Peyer's patch (tissue), 4 donors: ENCODE measurements at regions not wholly inside any gene's neighbourhood (a gene's known extent, or its start where the extent isn't known, plus 50 kb on each side); places are given as distances from the start of the nearest gene placed in this dataset.

Source experiments
- POLR2A ChIP-seq, 2 donors: fragments of 450-650 bp; IDR thresholded peaks; one replicate each; pipeline ENCODE4 v1.5.1; 2017; ENCODE audit warnings: antibody characterized with exemption in 2 of 2, mild to moderate bottlenecking in 2 of 2, moderate library complexity in 2 of 2
- TF ChIP-seq, protein P1 (sequence below), 6 experiments: fragments of 450-650 bp in 4 of 6; fragments of 200-600 bp in 2 of 6; sonication (generic) in 1 of 6; IDR thresholded peaks; one replicate each; pipeline ENCODE4 v1.5.1; 2017 to 2019; ENCODE audit warnings: antibody characterized with exemption in 6 of 6, mild to moderate bottlenecking in 3 of 6, moderate library complexity in 1 of 6

DNA sequence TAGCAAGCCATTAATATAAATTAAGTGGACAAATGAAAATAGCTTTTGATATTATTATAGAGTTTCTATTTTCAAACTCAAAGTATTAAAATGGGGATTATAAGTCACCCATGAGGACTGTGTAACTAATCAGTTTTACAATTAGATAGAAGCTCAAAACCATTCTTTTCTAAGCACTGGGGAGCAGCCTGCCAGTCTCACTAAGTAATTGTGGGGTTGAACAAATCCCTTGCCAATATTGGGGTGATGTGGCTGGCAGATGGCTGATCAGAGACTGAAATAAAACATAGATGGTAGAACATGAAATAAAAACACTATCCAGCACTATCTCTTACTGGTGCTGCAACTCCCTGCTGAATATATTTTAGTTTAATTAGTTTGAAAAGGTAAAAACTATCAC, 353.2 kb downstream of the FLRT2 start:
- no peak for TF ChIP-seq POLR2A (IDR thresholded peaks at IDR 0.05)
- TF ChIP-seq, protein P1, sequence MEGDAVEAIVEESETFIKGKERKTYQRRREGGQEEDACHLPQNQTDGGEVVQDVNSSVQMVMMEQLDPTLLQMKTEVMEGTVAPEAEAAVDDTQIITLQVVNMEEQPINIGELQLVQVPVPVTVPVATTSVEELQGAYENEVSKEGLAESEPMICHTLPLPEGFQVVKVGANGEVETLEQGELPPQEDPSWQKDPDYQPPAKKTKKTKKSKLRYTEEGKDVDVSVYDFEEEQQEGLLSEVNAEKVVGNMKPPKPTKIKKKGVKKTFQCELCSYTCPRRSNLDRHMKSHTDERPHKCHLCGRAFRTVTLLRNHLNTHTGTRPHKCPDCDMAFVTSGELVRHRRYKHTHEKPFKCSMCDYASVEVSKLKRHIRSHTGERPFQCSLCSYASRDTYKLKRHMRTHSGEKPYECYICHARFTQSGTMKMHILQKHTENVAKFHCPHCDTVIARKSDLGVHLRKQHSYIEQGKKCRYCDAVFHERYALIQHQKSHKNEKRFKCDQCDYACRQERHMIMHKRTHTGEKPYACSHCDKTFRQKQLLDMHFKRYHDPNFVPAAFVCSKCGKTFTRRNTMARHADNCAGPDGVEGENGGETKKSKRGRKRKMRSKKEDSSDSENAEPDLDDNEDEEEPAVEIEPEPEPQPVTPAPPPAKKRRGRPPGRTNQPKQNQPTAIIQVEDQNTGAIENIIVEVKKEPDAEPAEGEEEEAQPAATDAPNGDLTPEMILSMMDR (IDR thresholded peaks at IDR 0.05): no peak
